CD4-positive, alpha-beta T cell treated with Interleukin-4 for 4 hours (primary cell): ENCODE measurements at regions not wholly inside any gene's neighbourhood (a gene's known extent, or its start where the extent isn't known, plus 50 kb on each side); places are given as distances from the start of the nearest gene placed in this dataset.
A peak's percentile ranks its signal among the peaks of the same experiment; 100 is the strongest.
"Not testable (repeated sequence)": the region's sequence is repeated elsewhere in the genome, so short reads cannot be mapped to it uniquely, and the experiment has no call there.

Experiments used
- DNase-seq: peaks from one replicate; pipeline ENCODE4 v3.0.0-alpha.2; 2020

- not testable (repeated sequence) for DNase-seq
Measured at GRCh38 chr5:62196532-62196931, 109.5 kb upstream of the KIF2A start.

GRCh38 chr5:62197697-62198096 lies 108.3 kb upstream of the KIF2A start:
- DNase-seq, result no peak

DNA sequence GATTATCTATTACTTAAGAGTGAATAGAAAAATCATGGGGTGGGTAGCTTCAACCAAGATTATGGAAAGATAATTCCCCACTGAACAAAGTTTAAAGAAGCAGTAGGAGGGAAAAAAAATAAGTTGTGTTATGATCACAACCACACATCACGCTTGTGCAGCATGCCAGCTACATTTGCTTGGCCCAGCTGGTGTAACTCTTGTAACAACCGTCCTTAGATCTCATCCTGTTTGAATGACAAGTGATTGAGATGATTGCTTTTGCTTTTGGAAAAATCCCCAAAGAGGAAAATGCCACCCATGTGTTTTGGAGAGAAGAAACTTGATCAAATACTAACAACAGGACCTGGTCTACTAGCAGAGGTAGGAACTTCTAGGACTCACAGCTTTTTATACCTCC lies 107.6 kb upstream of the KIF2A start:
- no peak for DNase-seq

DNA sequence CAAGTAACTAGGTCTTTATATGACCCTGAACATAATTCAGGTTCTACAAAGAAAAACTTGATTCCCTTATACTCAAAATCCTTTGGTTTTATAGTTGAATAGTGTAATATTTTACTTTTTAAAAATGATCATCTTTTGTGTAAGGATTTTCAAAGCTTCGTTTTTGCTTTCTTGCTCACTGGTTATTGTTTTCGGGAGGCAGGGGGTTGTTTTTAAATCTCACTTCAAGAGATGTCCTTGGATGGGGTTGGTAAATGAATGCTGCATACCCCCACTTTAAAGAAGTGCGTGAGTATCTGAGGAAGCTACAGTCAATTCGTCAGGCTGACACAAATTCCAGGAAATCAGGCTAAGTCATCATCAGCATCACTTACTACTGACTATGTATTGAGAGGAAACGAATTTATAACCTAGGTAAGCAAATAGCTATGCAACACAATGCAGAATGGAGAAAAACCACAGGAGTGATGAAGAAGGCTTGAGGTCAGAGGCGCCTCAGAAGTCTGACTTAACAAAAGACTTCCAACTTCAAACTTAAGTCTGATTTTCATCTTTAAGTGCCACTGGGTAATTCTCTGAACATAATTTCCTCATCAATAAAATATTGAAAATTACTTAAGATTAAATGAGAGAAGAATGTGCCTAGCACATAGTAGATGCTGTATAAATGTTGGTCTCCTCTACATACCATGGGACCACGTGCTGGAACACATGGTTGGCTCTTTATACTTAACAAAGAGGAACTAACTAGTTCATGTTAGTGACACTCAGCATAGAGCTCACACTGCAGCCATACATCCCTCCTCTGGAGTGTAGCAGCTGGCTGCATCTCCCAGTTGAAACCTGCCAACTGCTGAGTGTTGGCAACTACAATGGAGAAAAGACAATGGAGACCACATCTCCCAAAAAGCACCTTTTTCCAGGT lies 106.0 kb upstream of the KIF2A start:
- DNase-seq, result no peak

DNA sequence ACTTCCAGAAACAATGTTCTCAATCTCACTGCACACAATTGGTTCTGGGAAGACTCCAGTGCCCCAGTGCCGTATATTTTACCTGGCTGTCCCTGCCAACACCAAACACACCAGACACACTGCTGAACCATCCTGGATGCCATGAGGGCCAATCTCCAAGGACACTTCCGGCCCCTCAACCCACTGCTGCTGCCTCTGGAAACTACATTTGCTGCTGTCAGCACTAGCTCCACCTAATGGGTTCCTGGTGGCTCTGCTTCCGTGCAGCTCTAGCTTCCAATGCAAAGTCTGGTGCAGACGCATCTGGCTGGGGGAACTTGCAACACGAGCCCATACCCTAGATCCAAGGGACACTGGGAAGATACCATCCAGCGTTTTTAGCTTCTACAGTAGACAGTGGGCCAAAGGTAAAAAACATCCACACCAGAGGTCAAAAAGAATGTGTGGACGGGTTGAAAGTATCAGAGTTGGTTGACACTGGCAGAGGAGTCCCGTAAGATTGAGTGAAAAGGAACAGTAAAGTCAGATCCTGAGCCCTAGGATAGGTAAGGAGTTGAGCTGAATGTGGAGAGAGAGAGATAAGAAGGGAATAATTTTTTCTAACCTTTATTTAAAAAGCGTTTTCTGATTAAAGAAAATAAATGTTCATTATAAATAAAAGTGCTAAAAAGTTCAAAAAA lies 99.7 kb upstream of the KIF2A start:
- DNase-seq, result no peak

DNA sequence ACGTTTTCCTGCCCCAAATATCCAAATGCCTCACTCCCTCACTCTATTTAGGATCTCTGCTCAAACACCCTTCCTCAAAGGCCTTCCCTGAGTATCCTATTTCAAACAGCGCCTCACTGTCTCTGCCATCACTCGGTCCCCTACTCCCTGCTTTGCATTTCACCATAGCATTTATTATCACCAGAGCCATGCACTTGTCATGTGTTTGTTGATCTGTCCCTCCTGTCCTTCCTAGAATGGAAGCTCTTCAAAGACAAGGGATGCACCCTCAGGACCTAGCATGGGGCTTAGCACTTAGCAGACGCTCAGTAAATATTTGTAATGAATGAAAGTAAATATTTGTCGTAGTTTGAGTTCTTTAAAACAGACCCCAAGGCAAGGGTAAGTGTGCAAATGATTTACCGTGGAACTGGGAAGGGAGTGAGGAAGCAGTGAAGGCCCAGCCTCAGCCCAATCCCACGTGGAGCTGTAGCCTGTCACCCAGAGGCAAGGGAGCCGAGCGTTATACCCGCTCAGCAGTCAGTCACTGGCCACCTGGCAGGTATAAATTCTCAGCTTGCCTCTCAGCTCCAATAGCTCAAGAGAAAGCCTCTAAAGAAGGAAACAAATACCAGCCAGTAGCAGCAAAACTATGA lies 97.7 kb upstream of the KIF2A start:
- DNase-seq, result no peak

- DNase-seq, result no peak
Measured at GRCh38 chr5:62211405-62211804, 94.6 kb upstream of the KIF2A start.

DNA sequence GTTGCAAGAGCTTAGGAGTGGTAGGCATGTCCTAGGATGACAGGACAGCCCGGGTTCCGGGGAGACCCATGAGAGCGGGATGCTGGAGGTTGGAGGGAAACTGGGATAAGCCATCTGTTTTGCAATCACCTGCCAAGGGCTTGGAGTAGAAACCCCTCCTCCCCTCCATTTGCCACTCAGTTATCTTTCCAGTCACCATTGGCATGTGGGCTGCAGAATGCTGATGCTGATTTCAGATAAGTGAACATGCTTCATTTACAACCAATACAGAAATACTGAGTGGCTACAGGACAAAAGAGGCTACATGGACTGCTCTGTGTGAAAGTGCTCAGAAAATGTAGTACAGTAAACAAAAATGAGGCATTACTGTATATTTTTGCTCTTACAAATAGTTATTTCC lies 93.4 kb upstream of the KIF2A start:
- no peak for DNase-seq

GRCh38 chr5:62214701-62215100 lies 91.3 kb upstream of the KIF2A start:
- no peak for DNase-seq

DNA sequence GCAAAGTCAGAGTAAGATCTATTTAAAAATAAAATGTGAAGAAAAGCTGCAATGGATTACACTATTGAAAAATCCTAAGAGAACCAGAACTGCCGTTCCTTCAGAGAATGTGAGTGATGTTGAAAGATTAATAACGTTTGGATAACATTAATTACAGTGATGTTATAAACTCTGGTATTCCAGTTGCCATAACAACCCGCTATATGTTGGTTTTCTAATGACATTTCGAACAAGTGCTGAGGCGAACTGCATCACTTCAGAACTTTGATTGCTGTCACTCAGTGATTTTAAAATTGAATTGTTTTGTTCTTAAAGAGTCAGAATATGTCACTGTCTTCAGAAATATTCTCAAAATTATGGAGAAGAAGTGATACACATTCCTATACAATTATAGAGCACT lies 89.4 kb upstream of the KIF2A start:
- DNase-seq, result not testable (repeated sequence)

DNA sequence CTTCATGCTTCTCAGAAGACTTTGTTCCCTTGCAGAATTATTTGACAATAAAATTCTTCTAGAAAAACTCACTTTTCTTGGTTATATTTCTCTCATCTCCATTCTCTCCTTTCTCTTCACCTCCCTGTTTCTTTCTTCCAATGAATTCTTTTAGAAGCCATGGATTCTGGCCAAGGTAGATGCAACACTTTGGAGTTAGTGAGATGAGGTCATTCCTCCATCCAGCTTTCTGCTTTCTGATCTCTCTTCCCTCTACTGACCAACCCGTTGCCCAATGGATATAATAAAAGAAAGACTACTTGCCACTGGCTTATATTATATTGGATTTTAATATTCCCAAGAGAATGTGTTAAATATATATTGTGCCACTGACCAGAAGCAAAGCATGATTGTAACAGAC lies 88.9 kb upstream of the KIF2A start:
- not testable (repeated sequence) for DNase-seq

GRCh38 chr5:62218860-62219259 lies 87.1 kb upstream of the KIF2A start:
- DNase-seq, result not testable (repeated sequence)

DNA sequence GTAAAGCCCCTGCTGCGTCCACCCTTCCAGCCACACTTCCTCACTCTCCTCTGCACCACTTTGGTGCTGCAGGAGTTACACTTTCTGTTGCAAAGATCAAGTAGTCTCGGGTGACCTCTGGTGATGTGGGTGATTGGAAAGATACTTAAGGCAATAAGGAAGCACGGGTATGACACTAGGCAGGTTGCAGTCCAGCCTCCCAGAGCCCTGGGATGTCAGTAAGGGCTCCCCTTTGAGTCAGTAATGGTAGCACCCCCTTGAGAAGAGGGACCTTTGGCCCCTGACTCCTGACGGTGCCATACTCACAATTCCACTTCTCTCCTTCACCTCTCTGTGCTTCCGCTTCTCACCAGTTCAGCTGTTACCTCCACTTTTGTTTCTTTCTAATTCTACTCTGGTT lies 84.1 kb upstream of the KIF2A start:
- not testable (repeated sequence) for DNase-seq

- DNase-seq, result not testable (repeated sequence)
Measured at GRCh38 chr5:62222305-62222704, 83.7 kb upstream of the KIF2A start.

- DNase-seq, result peak; percentile 85
Measured at GRCh38 chr5:62223312-62223670, 82.7 kb upstream of the KIF2A start.

DNA sequence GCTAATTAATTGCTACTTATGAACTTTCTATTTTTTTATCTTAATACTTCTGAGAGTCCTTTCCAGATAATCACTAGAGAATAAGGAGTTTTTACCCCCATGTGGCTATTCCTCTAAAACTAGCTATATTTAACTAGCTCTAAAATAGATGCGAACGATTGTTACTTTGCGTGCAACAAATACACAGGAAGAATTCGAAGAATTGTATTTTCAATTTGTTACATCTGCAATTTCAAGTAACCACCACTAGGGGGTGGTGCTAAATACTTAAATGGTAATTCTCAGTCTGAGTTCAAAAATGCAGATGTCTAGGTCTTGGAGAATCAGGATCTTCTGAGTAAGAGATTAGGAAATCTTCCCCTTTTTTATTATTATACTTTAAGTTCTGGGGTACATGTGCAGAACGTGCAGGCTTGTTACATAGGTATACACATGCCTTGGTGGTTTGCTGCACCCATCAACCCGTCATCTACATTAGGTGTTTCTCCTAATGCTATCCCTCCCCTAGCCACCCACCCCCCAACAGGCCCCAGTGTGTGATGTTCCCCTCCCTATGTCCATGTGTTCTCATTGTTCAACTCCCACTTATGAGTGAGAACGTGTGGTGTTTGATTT lies 80.9 kb upstream of the KIF2A start:
- peak; percentile 18 for DNase-seq

- not testable (repeated sequence) for DNase-seq
Measured at GRCh38 chr5:62230876-62231388, 75.1 kb upstream of the KIF2A start.

- no peak for DNase-seq
Measured at GRCh38 chr5:62231576-62231975, 74.4 kb upstream of the KIF2A start.

DNA sequence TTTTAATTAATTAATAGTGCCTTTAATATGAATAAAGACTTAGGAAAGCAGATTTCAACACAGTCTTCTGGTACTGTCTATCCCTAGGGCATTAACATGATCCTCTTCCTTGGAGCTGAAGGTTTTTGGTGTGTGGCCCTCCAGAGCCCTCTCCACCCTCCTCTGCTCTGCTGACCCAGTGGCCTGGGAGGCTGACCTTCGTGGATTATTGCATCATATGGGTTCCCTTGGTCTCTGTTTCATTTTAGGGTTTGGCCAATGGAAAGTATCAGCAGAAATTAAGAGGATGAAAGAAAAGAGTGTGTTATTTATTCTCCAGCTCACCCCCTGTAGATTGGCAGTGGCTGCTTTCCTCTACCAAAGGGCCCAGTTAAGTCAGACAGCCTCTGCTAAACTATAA lies 73.8 kb upstream of the KIF2A start:
- not testable (repeated sequence) for DNase-seq

GRCh38 chr5:62233083-62234046 lies 72.6 kb upstream of the KIF2A start:
- not testable (repeated sequence) for DNase-seq

DNA sequence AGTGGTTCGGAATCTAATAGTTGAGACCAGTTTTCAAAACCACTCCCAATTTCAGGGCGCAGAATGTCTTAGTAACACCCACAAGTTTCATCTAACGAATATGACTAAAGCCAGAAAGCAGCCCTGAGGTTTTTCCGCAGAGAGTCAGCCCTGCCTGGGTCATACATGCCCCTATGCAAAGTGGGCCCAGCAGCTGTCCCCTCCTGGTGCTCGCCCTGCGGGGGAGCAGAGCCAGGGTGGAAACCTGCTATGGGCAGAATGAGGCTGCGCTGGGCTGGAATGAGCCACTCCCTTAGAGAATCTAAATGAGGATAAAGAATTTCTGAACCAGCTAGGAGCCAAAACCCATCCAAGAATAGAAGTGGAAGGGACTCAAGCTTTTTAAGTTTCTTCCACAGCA lies 69.4 kb upstream of the KIF2A start:
- not testable (repeated sequence) for DNase-seq

DNA sequence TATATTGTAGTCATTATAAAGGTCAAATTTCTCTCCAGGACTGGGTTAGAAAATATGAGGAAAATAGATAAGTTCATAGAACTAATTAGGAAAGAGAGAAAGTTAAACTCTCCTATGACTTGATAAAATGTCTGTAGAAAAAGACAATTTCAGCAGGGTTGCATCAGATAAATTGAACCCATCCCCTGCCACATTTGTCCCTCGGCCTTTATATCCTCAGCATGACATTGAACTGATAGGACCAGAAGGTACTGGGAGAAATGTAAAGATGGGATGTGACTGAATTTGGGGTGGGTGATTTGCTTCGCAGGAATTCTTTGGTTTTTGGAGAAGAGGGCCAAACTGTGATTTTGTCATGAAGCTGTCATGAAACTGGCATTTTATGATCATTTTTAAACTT lies 68.1 kb upstream of the KIF2A start:
- not testable (repeated sequence) for DNase-seq
